ENCODE measurements at regions not wholly inside any gene's neighbourhood (a gene's known extent, or its start where the extent isn't known, plus 50 kb on each side); places are given as distances from the start of the nearest gene placed in this dataset.
A peak's percentile ranks its signal among the peaks of the same experiment; 100 is the strongest.

GRCh38 chr13:37945651-37946575 is 76.3 kb upstream of the TRPC4 start:
- Histone ChIP-seq H3K4me3 (no peak overlapping the region), H3K27ac (no peak overlapping the region), H3K4me1 (no peaks in the 10 kb centered on the region), H3K27me3 (no peaks in the 10 kb centered on the region), H3K36me3 (no peaks in the 10 kb centered on the region), H3K9me3 (peaks cover 0 to 4% of the 10 kb centered on the region in 2 donors)
- TF ChIP-seq, protein P1, sequence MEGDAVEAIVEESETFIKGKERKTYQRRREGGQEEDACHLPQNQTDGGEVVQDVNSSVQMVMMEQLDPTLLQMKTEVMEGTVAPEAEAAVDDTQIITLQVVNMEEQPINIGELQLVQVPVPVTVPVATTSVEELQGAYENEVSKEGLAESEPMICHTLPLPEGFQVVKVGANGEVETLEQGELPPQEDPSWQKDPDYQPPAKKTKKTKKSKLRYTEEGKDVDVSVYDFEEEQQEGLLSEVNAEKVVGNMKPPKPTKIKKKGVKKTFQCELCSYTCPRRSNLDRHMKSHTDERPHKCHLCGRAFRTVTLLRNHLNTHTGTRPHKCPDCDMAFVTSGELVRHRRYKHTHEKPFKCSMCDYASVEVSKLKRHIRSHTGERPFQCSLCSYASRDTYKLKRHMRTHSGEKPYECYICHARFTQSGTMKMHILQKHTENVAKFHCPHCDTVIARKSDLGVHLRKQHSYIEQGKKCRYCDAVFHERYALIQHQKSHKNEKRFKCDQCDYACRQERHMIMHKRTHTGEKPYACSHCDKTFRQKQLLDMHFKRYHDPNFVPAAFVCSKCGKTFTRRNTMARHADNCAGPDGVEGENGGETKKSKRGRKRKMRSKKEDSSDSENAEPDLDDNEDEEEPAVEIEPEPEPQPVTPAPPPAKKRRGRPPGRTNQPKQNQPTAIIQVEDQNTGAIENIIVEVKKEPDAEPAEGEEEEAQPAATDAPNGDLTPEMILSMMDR (IDR thresholded peaks at IDR 0.05): no peak
- DNase-seq (ENCODE audit: low spot score): no peak

GRCh38 chr13:37944869-37945442 is 75.4 kb upstream of the TRPC4 start:
- no peak overlapping the region for H3K27ac ChIP-seq
- no peak for DNase-seq (ENCODE audit: low spot score)
- H3K4me1 ChIP-seq: no peaks in the 10 kb centered on the region
- H3K36me3 ChIP-seq: no peaks in the 10 kb centered on the region
- no peaks in the 10 kb centered on the region for H3K27me3 ChIP-seq
- H3K9me3 ChIP-seq: peaks cover 0 to 4% of the 10 kb centered on the region in 2 donors
- TF ChIP-seq, protein P1 (IDR thresholded peaks at IDR 0.05): no peak
- H3K4me3 ChIP-seq: no peak overlapping the region

DNA sequence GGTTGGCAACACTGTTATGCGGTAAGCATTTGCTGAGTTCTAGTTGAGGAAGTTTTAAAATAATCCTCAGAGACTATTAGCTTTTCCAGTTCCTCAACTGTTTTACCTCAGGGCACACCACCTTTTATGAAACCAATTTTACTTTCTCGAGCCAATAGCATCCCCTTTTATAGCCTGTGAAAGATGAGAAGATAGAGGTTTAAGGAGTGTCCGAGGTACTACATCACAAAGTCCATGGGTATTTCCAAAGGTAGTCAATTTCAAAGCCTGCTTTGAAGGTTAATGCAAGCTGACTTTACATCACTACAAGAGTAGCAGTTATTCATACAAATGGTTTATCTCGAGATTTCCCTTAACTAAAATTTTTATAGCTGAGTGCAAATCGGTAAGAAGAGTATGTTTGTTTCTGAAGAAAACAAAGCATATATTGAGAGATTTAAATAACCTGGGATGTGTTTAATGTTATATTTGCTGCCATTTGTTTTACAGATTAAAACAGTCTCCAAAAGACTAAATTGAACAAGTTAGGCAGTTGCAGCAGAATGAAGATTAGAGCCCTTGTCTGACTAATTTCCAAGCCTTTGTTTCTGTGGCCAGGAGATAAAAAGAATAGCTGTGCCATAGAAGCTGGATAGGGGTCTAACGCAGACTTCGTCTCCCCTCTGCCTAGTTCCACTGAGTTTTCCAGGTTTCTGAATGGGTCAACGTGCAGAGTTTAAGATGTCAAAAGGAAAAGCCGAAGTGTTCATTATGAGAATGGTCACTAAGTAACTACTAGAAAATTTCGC is 74.7 kb upstream of the TRPC4 start:
- H3K27me3 ChIP-seq: no peaks in the 10 kb centered on the region
- H3K27ac ChIP-seq: no peak overlapping the region
- H3K36me3 ChIP-seq: no peaks in the 10 kb centered on the region
- no peaks in the 10 kb centered on the region for H3K4me1 ChIP-seq
- TF ChIP-seq, protein P1 (IDR thresholded peaks at IDR 0.05): no peak
- H3K4me3 ChIP-seq: no peak overlapping the region
- no peak for DNase-seq (ENCODE audit: low spot score)
- peaks cover 0 to 4% of the 10 kb centered on the region in 2 donors for H3K9me3 ChIP-seq

GRCh38 chr13:37942929-37943328 is 73.4 kb upstream of the TRPC4 start:
- Histone ChIP-seq H3K4me3 (no peak overlapping the region), H3K27me3 (no peaks in the 10 kb centered on the region), H3K27ac (no peak overlapping the region), H3K9me3 (peaks cover 0 to 4% of the 10 kb centered on the region in 2 donors), H3K4me1 (no peaks in the 10 kb centered on the region), H3K36me3 (no peaks in the 10 kb centered on the region)
- DNase-seq (ENCODE audit: low spot score): no peak
- TF ChIP-seq, protein P1 (IDR thresholded peaks at IDR 0.05): no peak

DNA sequence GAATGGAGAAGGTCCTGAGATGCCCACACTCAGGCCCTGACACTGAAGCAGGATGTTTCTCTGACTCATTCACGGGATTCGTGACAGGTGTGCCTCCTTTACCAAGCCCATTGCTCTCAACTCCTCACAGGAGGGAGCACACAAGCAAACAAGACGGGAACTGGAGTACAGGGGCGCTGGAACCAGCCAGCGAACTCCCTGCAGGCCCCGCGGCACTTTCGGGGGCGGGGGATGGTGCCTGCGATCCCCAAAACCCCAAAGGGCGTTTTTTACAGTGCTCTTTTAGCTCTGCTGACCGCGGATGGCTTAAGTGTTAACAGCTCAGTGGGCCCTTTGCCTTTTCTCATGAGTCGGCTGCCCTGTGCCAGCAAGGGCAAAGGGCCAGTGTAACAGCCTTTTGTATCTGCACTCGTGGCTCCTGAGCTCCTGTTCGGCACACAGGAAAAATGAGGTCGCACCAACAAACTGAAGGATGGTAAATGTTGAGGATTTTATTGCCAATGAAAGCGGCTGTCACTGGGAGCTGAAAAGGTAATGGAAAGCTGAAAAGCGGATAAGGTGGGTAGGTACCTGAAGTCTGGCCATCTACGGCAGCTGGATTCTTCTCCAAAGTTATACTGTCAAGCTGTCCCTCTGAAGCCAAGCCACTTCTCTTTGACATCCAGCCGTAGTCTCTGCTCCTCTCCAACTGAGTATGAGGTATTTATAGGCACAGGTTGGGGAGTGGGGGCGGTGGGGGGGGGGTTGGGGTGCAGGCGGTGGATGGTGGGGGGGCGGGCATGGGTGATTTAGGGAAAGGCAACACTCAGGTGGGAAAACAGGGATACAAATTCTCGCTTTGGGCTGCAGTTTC is 65.0 kb upstream of the TRPC4 start:
- Histone ChIP-seq H3K4me3 (peak overlapping the region; percentile 20 to 23), H3K36me3 (no peaks in the 10 kb centered on the region), H3K9me3 (no peaks in the 10 kb centered on the region), H3K27ac (peak overlapping the region; percentile 31 to 67), H3K4me1 (no peaks in the 10 kb centered on the region), H3K27me3 (no peaks in the 10 kb centered on the region)
- DNase-seq (ENCODE audit: low spot score): no peak
- TF ChIP-seq, protein P1 (IDR thresholded peaks at IDR 0.05): no peak

Data from right atrium auricular region (tissue), 2 donors.